Tibial nerve (tissue), 4 donors: ENCODE measurements at regions not wholly inside any gene's neighbourhood (a gene's known extent, or its start where the extent isn't known, plus 50 kb on each side); places are given as distances from the start of the nearest gene placed in this dataset.
A peak's percentile ranks its signal among the peaks of the same experiment; 100 is the strongest.
"Not testable (repeated sequence)": the region's sequence is repeated elsewhere in the genome, so short reads cannot be mapped to it uniquely, and the experiment has no call there.

Source experiments
- DNase-seq, 2 donors: peaks; one replicate each; pipeline ENCODE4 v3.0.0-alpha.2; 2019; ENCODE audit warnings: low spot score in 2 of 2
- H3K27ac ChIP-seq, 4 donors: fragments of 200-600 bp; sonication (generic) in 3 of 4; one replicate each; pipeline ENCODE4 v1.5.1; 2017 to 2019; ENCODE audit warnings: mild to moderate bottlenecking in 1 of 4
- H3K27me3 ChIP-seq, 2 donors: fragments of 200-600 bp; sonication (generic) in 1 of 2; one replicate each; pipeline versions ENCODE4 v1.5.1 to v1.6.0; 2017 to 2019
- H3K36me3 ChIP-seq, 3 donors: fragments of 200-600 bp; sonication (generic); one replicate each; pipeline ENCODE4 v1.5.1; 2018 to 2019
- H3K4me1 ChIP-seq, 4 donors: fragments of 200-600 bp; sonication (generic) in 3 of 4; one replicate each; pipeline ENCODE4 v1.5.1; 2017 to 2019
- H3K4me3 ChIP-seq, 4 donors: fragments of 200-600 bp; sonication (generic) in 3 of 4; one replicate each; pipeline ENCODE4 v1.5.1; 2017 to 2019; ENCODE audit warnings: mild to moderate bottlenecking in 1 of 4, moderate library complexity in 1 of 4
- H3K9me3 ChIP-seq, 4 donors: fragments of 200-600 bp; sonication (generic) in 3 of 4; one replicate each; pipeline ENCODE4 v1.5.1; 2017 to 2019
- CTCF ChIP-seq, 5 experiments: fragments of 200-600 bp in 3 of 5; fragments of 450-650 bp in 2 of 5; sonication (generic) in 3 of 5; IDR thresholded peaks; one replicate each; pipeline ENCODE4 v1.5.1; 2016 to 2019; ENCODE audit warnings: antibody characterized with exemption in 5 of 5, mild to moderate bottlenecking in 3 of 5, moderate library complexity in 2 of 5
- EP300 ChIP-seq, 2 donors: sonication (generic); formaldehyde crosslinking; IDR thresholded peaks; one replicate each; pipeline ENCODE4 v1.6.1; 2017; ENCODE audit warnings: antibody characterized with exemption in 2 of 2, mild to moderate bottlenecking in 1 of 2
- POLR2A ChIP-seq, 2 donors: fragments of 450-650 bp; IDR thresholded peaks; one replicate each; pipeline ENCODE4 v1.6.1; 2017; ENCODE audit warnings: antibody characterized with exemption in 2 of 2, mild to moderate bottlenecking in 2 of 2, moderate library complexity in 2 of 2
- WGBS, 2 donors: methylation state at CpG; one replicate each; pipeline ENCODE4 v1.1.5; 2018; 5-methylcytosine and 5-hydroxymethylcytosine counted together

GRCh38 chr2:38138996-38139395, 63.0 kb upstream of the CYP1B1 start:
- WGBS, 2 donors = 82 to 92% methylated on average over 6 of the region's 6 CpGs
- Histone ChIP-seq H3K27ac (no peak overlapping the region), H3K4me3 (no peak overlapping the region), H3K4me1 (no peaks in the 10 kb centered on the region), H3K27me3 (no peaks in the 10 kb centered on the region), H3K36me3 (peaks cover 0 to 12% (median 0%) of the 10 kb centered on the region in 3 donors), H3K9me3 (no peaks in the 10 kb centered on the region)
- no peak for DNase-seq
- TF ChIP-seq CTCF (IDR thresholded peaks at IDR 0.05) (no peak), EP300 (IDR thresholded peaks at IDR 0.05) (no peak), POLR2A (IDR thresholded peaks at IDR 0.05) (no peak)

GRCh38 chr2:38138419-38138818, 62.5 kb upstream of the CYP1B1 start:
- 92 to 96% methylated on average over 10 of the region's 10 CpGs for WGBS, 2 donors
- no peaks in the 10 kb centered on the region for H3K9me3 ChIP-seq
- H3K4me3 ChIP-seq = no peak overlapping the region
- no peaks in the 10 kb centered on the region for H3K4me1 ChIP-seq
- H3K27me3 ChIP-seq = no peaks in the 10 kb centered on the region
- peaks cover 0 to 12% (median 0%) of the 10 kb centered on the region in 3 donors for H3K36me3 ChIP-seq
- no peak for DNase-seq
- H3K27ac ChIP-seq = no peak overlapping the region
- no peak for TF ChIP-seq CTCF (IDR thresholded peaks at IDR 0.05)

- not testable (repeated sequence) for H3K4me3 ChIP-seq, H3K27ac ChIP-seq, H3K27me3 ChIP-seq, H3K4me1 ChIP-seq, H3K9me3 ChIP-seq, DNase-seq
- WGBS, 2 donors = 94 to 97% methylated on average over 11 to 12 of the region's 12 CpGs
- peaks cover 0 to 12% (median 0%) of the 10 kb centered on the region in 3 donors for H3K36me3 ChIP-seq
These were observed 62.0 kb upstream of the CYP1B1 start for GRCh38 chr2:38137958-38138357.

GRCh38 chr2:38131676-38132075, 55.7 kb upstream of the CYP1B1 start:
- Histone ChIP-seq H3K9me3 (peaks cover 0 to 13% (median 0%) of the 10 kb centered on the region in 4 donors), H3K4me1 (no peaks in the 10 kb centered on the region), H3K4me3 (no peak overlapping the region), H3K27me3 (no peaks in the 10 kb centered on the region), H3K27ac (no peak overlapping the region), H3K36me3 (peaks cover 0 to 18% (median 0%) of the 10 kb centered on the region in 3 donors)
- 88 to 94% methylated on average over 2 of the region's 2 CpGs for WGBS, 2 donors
- TF ChIP-seq EP300 (IDR thresholded peaks at IDR 0.05) = no peak
- TF ChIP-seq CTCF (IDR thresholded peaks at IDR 0.05) = no peak
- TF ChIP-seq POLR2A (IDR thresholded peaks at IDR 0.05) = no peak
- no peak for DNase-seq

- TF ChIP-seq EP300 (IDR thresholded peaks at IDR 0.05) (peak in 1 of 2 donors; percentile 23), POLR2A (IDR thresholded peaks at IDR 0.05) (no peak)
- H3K36me3 ChIP-seq = peaks cover 0 to 18% (median 0%) of the 10 kb centered on the region in 3 donors
- H3K4me3 ChIP-seq = no peak overlapping the region
- DNase-seq = no peak
- no peak overlapping the region for H3K27ac ChIP-seq
- WGBS, 2 donors = 65 to 81% methylated on average over 3 of the region's 3 CpGs
- H3K27me3 ChIP-seq = no peaks in the 10 kb centered on the region
- H3K4me1 ChIP-seq = no peaks in the 10 kb centered on the region
- peaks cover 0 to 13% (median 0%) of the 10 kb centered on the region in 4 donors for H3K9me3 ChIP-seq
These were observed 54.9 kb upstream of the CYP1B1 start for GRCh38 chr2:38130876-38131275.

- Histone ChIP-seq H3K27ac (peak overlapping the region in 2 of 4 donors; percentile 46 to 64), H3K4me1 (no peaks in the 10 kb centered on the region), H3K4me3 (no peak overlapping the region), H3K36me3 (peaks cover 0 to 18% (median 0%) of the 10 kb centered on the region in 3 donors), H3K9me3 (peaks cover 0 to 13% (median 0%) of the 10 kb centered on the region in 4 donors), H3K27me3 (no peaks in the 10 kb centered on the region)
- WGBS, 2 donors = 71 to 72% methylated on average over 3 of the region's 3 CpGs
- TF ChIP-seq EP300 (IDR thresholded peaks at IDR 0.05) (peak in 1 of 2 donors; percentile 21), POLR2A (IDR thresholded peaks at IDR 0.05) (no peak), CTCF (IDR thresholded peaks at IDR 0.05) (no peak)
- no peak for DNase-seq
These were observed 54.0 kb upstream of the CYP1B1 start for GRCh38 chr2:38129987-38130386.
